Aorta (tissue), 5 donors: ENCODE measurements at regions not wholly inside any gene's neighbourhood (a gene's known extent, or its start where the extent isn't known, plus 50 kb on each side); places are given as distances from the start of the nearest gene placed in this dataset.
"Not testable (repeated sequence)": the region's sequence is repeated elsewhere in the genome, so short reads cannot be mapped to it uniquely, and the experiment has no call there.

Source experiments
- ATAC-seq: fragments of 200-7000 bp; cut with Tn5 transposase; one replicate; pipeline ENCODE4 v1.9.1; 2022; ENCODE audit warnings: moderate library complexity; ENCODE audit not compliant: low FRiP score
- DNase-seq, 2 donors: peaks; one replicate each; pipeline ENCODE4 v3.0.0-alpha.2; 2020
- H3K27ac ChIP-seq, 2 donors: one replicate each; pipeline ENCODE4 v1.5.1; 2013; ENCODE audit warnings: low read length in 2 of 2, mild to moderate bottlenecking in 2 of 2, moderate library complexity in 2 of 2, control low read depth in 1 of 2, inconsistent platforms in 1 of 2, low read depth in 1 of 2
- H3K27me3 ChIP-seq, 2 donors: one replicate each; pipeline ENCODE4 v1.6.1; 2013; ENCODE audit warnings: control low read depth in 1 of 2, low read length in 1 of 2, mild to moderate bottlenecking in 1 of 2, moderate library complexity in 1 of 2; ENCODE audit not compliant: insufficient read depth in 2 of 2, control insufficient read depth in 1 of 2
- H3K36me3 ChIP-seq, 2 donors: one replicate each; pipeline ENCODE4 v1.6.1; 2013; ENCODE audit warnings: control low read depth in 1 of 2, low read length in 1 of 2, mild to moderate bottlenecking in 1 of 2; ENCODE audit not compliant: insufficient read depth in 2 of 2, control insufficient read depth in 1 of 2
- H3K4me1 ChIP-seq, 2 donors: one replicate each; pipeline ENCODE4 v1.6.1; 2013; ENCODE audit warnings: low read length in 2 of 2, control low read depth in 1 of 2, mild to moderate bottlenecking in 1 of 2, moderate library complexity in 1 of 2; ENCODE audit not compliant: insufficient read depth in 2 of 2, control insufficient read depth in 1 of 2
- H3K4me3 ChIP-seq, 2 donors: one replicate each; pipeline ENCODE4 v1.5.1; 2013; ENCODE audit warnings: low read length in 2 of 2, control low read depth in 1 of 2, mild to moderate bottlenecking in 1 of 2
- H3K9me3 ChIP-seq: one replicate; pipeline ENCODE4 v1.6.1; 2013; ENCODE audit warnings: mild to moderate bottlenecking, low read length; ENCODE audit not compliant: control insufficient read depth
- WGBS, 2 donors: extraction: QIAGEN DNeasy Blood & Tissue Kit; methylation state at CpG; one replicate each; pipeline ENCODE4 v1.1.7; 2013; 5-methylcytosine and 5-hydroxymethylcytosine counted together
- intact Hi-C, 2 donors: fragments of 100-400 bp; cut with DNase I; formaldehyde crosslinking; loops; one replicate each; pipeline versions ENCODE4 v1.14.2 to v1.15.0; 2022
- donor health status: healthy with polysubstance abuse.
- donor health status: Bipolar disorder and iron deficiency.
- donor health status: DM: no; HTN: no; CAD: no.
- donor health status: DM: no; HTN: no; CAD: no.
- donor health status: DM: yes; HTN: yes; CAD: no.

- Histone ChIP-seq H3K9me3 (no peaks in the 10 kb centered on the region), H3K4me1 (no peaks in the 10 kb centered on the region)
Measured at GRCh38 chr3:8355346-8355745, 146.3 kb upstream of the LMCD1 start.

GRCh38 chr3:8356066-8356465 lies 145.6 kb upstream of the LMCD1 start:
- H3K36me3 ChIP-seq, H3K4me1 ChIP-seq, H3K9me3 ChIP-seq, DNase-seq, ATAC-seq, H3K27ac ChIP-seq, H3K27me3 ChIP-seq, H3K4me3 ChIP-seq, intact Hi-C loops: not testable (repeated sequence)

More at GRCh38 chr3:8355346-8355745, 146.3 kb upstream of the LMCD1 start:
- H3K36me3 ChIP-seq: no peaks in the 10 kb centered on the region
- H3K27ac ChIP-seq: no peak overlapping the region
- no peak for ATAC-seq
- H3K4me3 ChIP-seq: no peak overlapping the region
- intact Hi-C loops: no loop called here
- no peaks in the 10 kb centered on the region for H3K27me3 ChIP-seq
- no peak for DNase-seq
- 88 to 99% methylated on average over 1 of the region's 1 CpG for WGBS, 2 donors

- no peaks in the 10 kb centered on the region for H3K4me1 ChIP-seq
- DNase-seq (no peak), ATAC-seq (no peak)
- no peaks in the 10 kb centered on the region for H3K27me3 ChIP-seq
- H3K9me3 ChIP-seq: no peaks in the 10 kb centered on the region
- no peak overlapping the region for H3K4me3 ChIP-seq
- 92 to 97% methylated on average over 7 of the region's 7 CpGs for WGBS, 2 donors
- H3K27ac ChIP-seq: no peak overlapping the region
- intact Hi-C loops: no loop called here
- no peaks in the 10 kb centered on the region for H3K36me3 ChIP-seq
Measured at GRCh38 chr3:8357859-8358258, 143.8 kb upstream of the LMCD1 start.

GRCh38 chr3:8359133-8359532 lies 142.5 kb upstream of the LMCD1 start:
- Histone ChIP-seq H3K9me3 (no peaks in the 10 kb centered on the region), H3K27ac (no peak overlapping the region), H3K4me1 (no peaks in the 10 kb centered on the region), H3K36me3 (no peaks in the 10 kb centered on the region), H3K27me3 (no peaks in the 10 kb centered on the region), H3K4me3 (no peak overlapping the region)
- no peak for DNase-seq
- intact Hi-C loops: no loop called here
- ATAC-seq: no peak
- WGBS, 2 donors: 100% methylated on average over 1 of the region's 1 CpG

- DNase-seq (no peak), ATAC-seq (no peak)
- intact Hi-C loops: no loop called here
- Histone ChIP-seq H3K36me3 (no peaks in the 10 kb centered on the region), H3K9me3 (no peaks in the 10 kb centered on the region), H3K27ac (no peak overlapping the region), H3K4me3 (no peak overlapping the region), H3K27me3 (no peaks in the 10 kb centered on the region), H3K4me1 (no peaks in the 10 kb centered on the region)
- WGBS, 2 donors: 94 to 96% methylated on average over 1 of the region's 1 CpG
Measured at GRCh38 chr3:8363200-8363599, 138.4 kb upstream of the LMCD1 start.

GRCh38 chr3:8365541-8365940 lies 136.1 kb upstream of the LMCD1 start:
- DNase-seq (no peak), ATAC-seq (no peak)
- Histone ChIP-seq H3K9me3 (no peaks in the 10 kb centered on the region), H3K27ac (no peak overlapping the region), H3K36me3 (no peaks in the 10 kb centered on the region), H3K27me3 (no peaks in the 10 kb centered on the region), H3K4me3 (no peak overlapping the region), H3K4me1 (peaks cover 2 to 4% of the 10 kb centered on the region in 2 donors)
- intact Hi-C loops: no loop called here
- 72 to 77% methylated on average over 5 of the region's 5 CpGs for WGBS, 2 donors

GRCh38 chr3:8366219-8366810 lies 135.3 kb upstream of the LMCD1 start:
- intact Hi-C loops: no loop called here
- H3K9me3 ChIP-seq: no peaks in the 10 kb centered on the region
- no peak for DNase-seq
- no peaks in the 10 kb centered on the region for H3K36me3 ChIP-seq
- ATAC-seq: no peak
- no peak overlapping the region for H3K4me3 ChIP-seq
- no peak overlapping the region for H3K27ac ChIP-seq
- peaks cover 2 to 4% of the 10 kb centered on the region in 2 donors for H3K4me1 ChIP-seq
- no peaks in the 10 kb centered on the region for H3K27me3 ChIP-seq
- 97 to 100% methylated on average over 1 of the region's 1 CpG for WGBS, 2 donors

- Histone ChIP-seq H3K36me3 (no peaks in the 10 kb centered on the region), H3K27me3 (no peaks in the 10 kb centered on the region), H3K27ac (no peak overlapping the region), H3K4me1 (peaks cover 2 to 4% of the 10 kb centered on the region in 2 donors), H3K4me3 (no peak overlapping the region), H3K9me3 (no peaks in the 10 kb centered on the region)
- no peak for ATAC-seq
- WGBS, 2 donors: 95 to 96% methylated on average over 5 of the region's 5 CpGs
- intact Hi-C loops: no loop called here
- no peak for DNase-seq
Measured at GRCh38 chr3:8368598-8368997, 133.0 kb upstream of the LMCD1 start.

- Histone ChIP-seq H3K27me3 (no peaks in the 10 kb centered on the region), H3K36me3 (no peaks in the 10 kb centered on the region), H3K4me3 (no peak overlapping the region), H3K9me3 (no peaks in the 10 kb centered on the region), H3K4me1 (peaks cover 2 to 4% of the 10 kb centered on the region in 2 donors), H3K27ac (no peak overlapping the region)
- ATAC-seq (no peak), DNase-seq (no peak)
- 20 to 29% methylated on average over 1 of the region's 1 CpG for WGBS, 2 donors
- intact Hi-C loops: no loop called here
Measured at GRCh38 chr3:8369638-8370037, 132.0 kb upstream of the LMCD1 start.
